ENCODE measurements at regions not wholly inside any gene's neighbourhood (a gene's known extent, or its start where the extent isn't known, plus 50 kb on each side); places are given as distances from the start of the nearest gene placed in this dataset.
"Not testable (repeated sequence)": the region's sequence is repeated elsewhere in the genome, so short reads cannot be mapped to it uniquely, and the experiment has no call there.

GRCh38 chr5:12110629-12111028 lies 206.4 kb upstream of the CTNND2 start:
- ATAC-seq (no peak), DNase-seq (ENCODE audit: missing footprints) (no peak)

GRCh38 chr5:12109075-12109688 lies 204.9 kb upstream of the CTNND2 start:
- intact Hi-C loops (cut with DNase I) = no loop called here
- ATAC-seq = no peak
- DNase-seq (ENCODE audit: missing footprints) = no peak

More at GRCh38 chr5:12110629-12111028, 206.4 kb upstream of the CTNND2 start:
- intact Hi-C loops (cut with DNase I) = no loop called here

- DNase-seq (ENCODE audit: missing footprints) = no peak
- intact Hi-C loops (cut with DNase I) = no loop called here
- no peak for ATAC-seq
Observed at GRCh38 chr5:12102151-12102550, 197.9 kb upstream of the CTNND2 start.

- no peak for DNase-seq (ENCODE audit: missing footprints)
- intact Hi-C loops (cut with DNase I) = no loop called here
- no peak for ATAC-seq
Observed at GRCh38 chr5:12100542-12100941, 196.3 kb upstream of the CTNND2 start.

GRCh38 chr5:12099296-12099695 lies 195.1 kb upstream of the CTNND2 start:
- no peak for DNase-seq (ENCODE audit: missing footprints)
- intact Hi-C loops (cut with DNase I) = no loop called here
- ATAC-seq = no peak

GRCh38 chr5:12095808-12096281 lies 191.6 kb upstream of the CTNND2 start:
- no peak for DNase-seq (ENCODE audit: missing footprints)
- intact Hi-C loops (cut with DNase I) = no loop called here
- ATAC-seq = no peak

- intact Hi-C loops (cut with DNase I) = no loop called here
- DNase-seq (ENCODE audit: missing footprints) = no peak
- no peak for ATAC-seq
Observed at GRCh38 chr5:12093586-12093985, 189.3 kb upstream of the CTNND2 start.

GRCh38 chr5:12080761-12081160 lies 176.5 kb upstream of the CTNND2 start:
- no peak for ATAC-seq
- intact Hi-C loops (cut with DNase I) = no loop called here
- no peak for DNase-seq (ENCODE audit: missing footprints)

GRCh38 chr5:12078286-12078685 lies 174.0 kb upstream of the CTNND2 start:
- DNase-seq (ENCODE audit: missing footprints); ATAC-seq; intact Hi-C loops (cut with DNase I): not testable (repeated sequence)

- intact Hi-C loops (cut with DNase I) = no loop called here
- no peak for ATAC-seq
- no peak for DNase-seq (ENCODE audit: missing footprints)
Observed at GRCh38 chr5:12073426-12073825, 169.2 kb upstream of the CTNND2 start.

- intact Hi-C loops (cut with DNase I) = no loop called here
- ATAC-seq (no peak), DNase-seq (ENCODE audit: missing footprints) (no peak)
Observed at GRCh38 chr5:12072441-12072840, 168.2 kb upstream of the CTNND2 start.

- no peak for ATAC-seq
- no peak for DNase-seq (ENCODE audit: missing footprints)
- intact Hi-C loops (cut with DNase I) = no loop called here
Observed at GRCh38 chr5:12071455-12071854, 167.2 kb upstream of the CTNND2 start.

- intact Hi-C loops (cut with DNase I) = loop anchor here (5.0 kb wide), 1 partner anchor 1321 kb away; no protein-coding TSS in a partner anchor
- DNase-seq (ENCODE audit: missing footprints) (no peak), ATAC-seq (no peak)
Observed at GRCh38 chr5:12023614-12024241, 119.5 kb upstream of the CTNND2 start.

GRCh38 chr5:12022444-12022843 lies 118.2 kb upstream of the CTNND2 start:
- DNase-seq (ENCODE audit: missing footprints) (no peak), ATAC-seq (no peak)
- intact Hi-C loops (cut with DNase I) = loop anchor here (5.0 kb wide), 1 partner anchor 1320 kb away; no protein-coding TSS in a partner anchor

- DNase-seq (ENCODE audit: missing footprints) = no peak
- intact Hi-C loops (cut with DNase I) = no loop called here
- no peak for ATAC-seq
Observed at GRCh38 chr5:12019306-12019705, 115.1 kb upstream of the CTNND2 start.

- intact Hi-C loops (cut with DNase I) = no loop called here
- ATAC-seq = no peak
- DNase-seq (ENCODE audit: missing footprints) = no peak
Observed at GRCh38 chr5:12017007-12017406, 112.8 kb upstream of the CTNND2 start.

- intact Hi-C loops (cut with DNase I) = no loop called here
- ATAC-seq (no peak), DNase-seq (ENCODE audit: missing footprints) (no peak)
Observed at GRCh38 chr5:12016159-12016746, 112.0 kb upstream of the CTNND2 start.

GRCh38 chr5:12013351-12013750 lies 109.1 kb upstream of the CTNND2 start:
- no peak for DNase-seq (ENCODE audit: missing footprints)
- intact Hi-C loops (cut with DNase I) = no loop called here
- ATAC-seq = no peak

- intact Hi-C loops (cut with DNase I) = no loop called here
- no peak for ATAC-seq
- no peak for DNase-seq (ENCODE audit: missing footprints)
Observed at GRCh38 chr5:12003680-12004079, 99.4 kb upstream of the CTNND2 start.

GRCh38 chr5:11998397-11998796 lies 94.2 kb upstream of the CTNND2 start:
- DNase-seq (ENCODE audit: missing footprints) = no peak
- intact Hi-C loops (cut with DNase I) = no loop called here
- ATAC-seq = no peak
